ENCODE measurements at regions not wholly inside any gene's neighbourhood (a gene's known extent, or its start where the extent isn't known, plus 50 kb on each side); places are given as distances from the start of the nearest gene placed in this dataset.
"Not testable (repeated sequence)": the region's sequence is repeated elsewhere in the genome, so short reads cannot be mapped to it uniquely, and the experiment has no call there.

DNA sequence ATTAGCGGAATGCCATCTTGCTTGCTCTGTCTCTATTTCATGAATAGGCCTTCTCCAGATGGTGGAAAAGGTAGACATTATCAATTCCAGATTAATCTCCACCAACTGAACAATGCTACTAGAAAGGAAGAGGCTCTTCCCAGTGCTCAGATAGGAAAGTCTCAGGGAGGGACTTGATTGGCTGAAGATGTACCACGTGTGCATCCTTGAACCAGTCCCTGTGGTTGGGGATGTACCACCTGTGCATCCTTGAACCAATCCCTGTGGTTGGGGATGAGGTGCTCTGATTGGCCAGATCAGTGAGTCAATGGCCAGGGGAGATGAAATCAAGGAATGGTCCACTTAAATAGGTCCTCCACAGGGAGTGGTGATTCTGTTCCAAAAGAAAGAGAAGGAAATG is 246.2 kb downstream of the NPIPA7 start:
- TF ChIP-seq POLR2A (IDR thresholded peaks at IDR 0.05) = not testable (repeated sequence)
- TF ChIP-seq, protein P1, sequence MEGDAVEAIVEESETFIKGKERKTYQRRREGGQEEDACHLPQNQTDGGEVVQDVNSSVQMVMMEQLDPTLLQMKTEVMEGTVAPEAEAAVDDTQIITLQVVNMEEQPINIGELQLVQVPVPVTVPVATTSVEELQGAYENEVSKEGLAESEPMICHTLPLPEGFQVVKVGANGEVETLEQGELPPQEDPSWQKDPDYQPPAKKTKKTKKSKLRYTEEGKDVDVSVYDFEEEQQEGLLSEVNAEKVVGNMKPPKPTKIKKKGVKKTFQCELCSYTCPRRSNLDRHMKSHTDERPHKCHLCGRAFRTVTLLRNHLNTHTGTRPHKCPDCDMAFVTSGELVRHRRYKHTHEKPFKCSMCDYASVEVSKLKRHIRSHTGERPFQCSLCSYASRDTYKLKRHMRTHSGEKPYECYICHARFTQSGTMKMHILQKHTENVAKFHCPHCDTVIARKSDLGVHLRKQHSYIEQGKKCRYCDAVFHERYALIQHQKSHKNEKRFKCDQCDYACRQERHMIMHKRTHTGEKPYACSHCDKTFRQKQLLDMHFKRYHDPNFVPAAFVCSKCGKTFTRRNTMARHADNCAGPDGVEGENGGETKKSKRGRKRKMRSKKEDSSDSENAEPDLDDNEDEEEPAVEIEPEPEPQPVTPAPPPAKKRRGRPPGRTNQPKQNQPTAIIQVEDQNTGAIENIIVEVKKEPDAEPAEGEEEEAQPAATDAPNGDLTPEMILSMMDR (IDR thresholded peaks at IDR 0.05) = not testable (repeated sequence)

Data from uterus (tissue), 2 donors.